Choroid plexus epithelial cell (primary cell): ENCODE measurements at regions not wholly inside any gene's neighbourhood (a gene's known extent, or its start where the extent isn't known, plus 50 kb on each side); places are given as distances from the start of the nearest gene placed in this dataset.

Experiments
- DNase-seq: peaks from one replicate; pipeline ENCODE4 v3.0.0-alpha.2; 2010; ENCODE audit warnings: low read depth
- H3K4me3 ChIP-seq: 2 replicates; pipeline ENCODE4 v1.5.1; 2011; ENCODE audit warnings: low read depth, mild to moderate bottlenecking, control low read depth, low read length, moderate library complexity
- CTCF ChIP-seq: conservative IDR thresholded peaks from 2 replicates; pipeline ENCODE4 v1.5.1; 2011; ENCODE audit warnings: low read depth, mild to moderate bottlenecking, control low read depth, inconsistent platforms, low read length, moderate library complexity

- no peak overlapping the region for H3K4me3 ChIP-seq
- TF ChIP-seq CTCF = no peak
- no peak for DNase-seq
These were observed 314.0 kb upstream of the SMARCA2 start for GRCh38 chr9:1701113-1701512.

GRCh38 chr9:1702701-1703100, 312.4 kb upstream of the SMARCA2 start:
- no peak for DNase-seq
- H3K4me3 ChIP-seq = no peak overlapping the region
- no peak for TF ChIP-seq CTCF

- no peak overlapping the region for H3K4me3 ChIP-seq
- DNase-seq = no peak
- TF ChIP-seq CTCF = no peak
These were observed 307.9 kb upstream of the SMARCA2 start for GRCh38 chr9:1707291-1707690.

GRCh38 chr9:1708219-1708618, 306.9 kb upstream of the SMARCA2 start:
- no peak for DNase-seq
- no peak for TF ChIP-seq CTCF
- H3K4me3 ChIP-seq = no peak overlapping the region

- H3K4me3 ChIP-seq = no peak overlapping the region
- no peak for DNase-seq
- TF ChIP-seq CTCF = peak; percentile 6
These were observed 305.8 kb upstream of the SMARCA2 start for GRCh38 chr9:1709347-1709746.

GRCh38 chr9:1712861-1713450, 302.2 kb upstream of the SMARCA2 start:
- no peak for TF ChIP-seq CTCF
- DNase-seq = no peak
- H3K4me3 ChIP-seq = no peak overlapping the region

- no peak for DNase-seq
- TF ChIP-seq CTCF = no peak
- no peak overlapping the region for H3K4me3 ChIP-seq
These were observed 301.3 kb upstream of the SMARCA2 start for GRCh38 chr9:1713841-1714240.
